HepG2 (cell line): ENCODE measurements at regions not wholly inside any gene's neighbourhood (a gene's known extent, or its start where the extent isn't known, plus 50 kb on each side); places are given as distances from the start of the nearest gene placed in this dataset.

ENCODE experiments used
- ATAC-seq: fragments of 200-7000 bp; cut with Tn5 transposase; 3 replicates; pipeline ENCODE4 v1.9.1; 2020; ENCODE audit warnings: mild to moderate bottlenecking, moderate library complexity
- BruUV-seq: library from RNA; stranded (reverse); fragments of 400-500 nt; replicated peaks from 2 replicates; lab custom pipeline; 2021; lab: Mats Ljungman, UMichigan
- CTCF ChIA-PET: fragments of 300-600 bp; formaldehyde crosslinking; extraction: SDS; loops from one replicate; lab custom pipeline; 2021; ENCODE audit warnings: low total read pairs, inconsistent platforms, low intra/inter-chr PET ratio; lab: Yijun Ruan, JAX
- POLR2A ChIA-PET: fragments of 350-600 bp; sonication (Branson Sonifier 250); formaldehyde crosslinking; loops from one replicate; lab custom pipeline; 2020; ENCODE audit warnings: antibody characterized with exemption, inconsistent platforms; lab: Yijun Ruan, JAX
- DNase-seq: peaks from one replicate; pipeline ENCODE4 v3.0.0-alpha.2; 2015; ENCODE audit warnings: low spot score
- FAIRE-seq: peaks from 3 replicates; lab custom pipeline; 2011; peaks lifted over from hg19 to GRCh38; lab: Jason Lieb, UNC
- H2AFZ ChIP-seq: one replicate; pipeline ENCODE4 v1.6.1; 2011; ENCODE audit warnings: low read length, inconsistent platforms
- H3K27ac ChIP-seq: fragments of 300-600 bp; 3 replicates; pipeline ENCODE4 v1.8.0; 2011; ENCODE audit warnings: mixed run types, mild to moderate bottlenecking, mixed read lengths, low read length, inconsistent platforms; ENCODE audit not compliant: insufficient read depth; ENCODE audit errors: extremely low read length
- H3K27me3 ChIP-seq, 2 experiments: fragments of 200-600 bp in 1 of 2; 2 replicates in 1 of 2; 3 replicates in 1 of 2; pipeline versions ENCODE4 v1.6.0 to v1.8.0; 2011; ENCODE audit warnings: low read length in 2 of 2, mild to moderate bottlenecking in 2 of 2, moderate library complexity in 2 of 2, inconsistent platforms in 1 of 2; ENCODE audit not compliant: insufficient read depth in 2 of 2, control insufficient read depth in 1 of 2
- H3K36me3 ChIP-seq, 2 experiments: fragments of 200-600 bp in 1 of 2; replicated peaks in 1 of 2; 2 replicates in 1 of 2; 3 replicates in 1 of 2; pipeline versions ENCODE4 v1.5.1 to v1.8.0; 2011; ENCODE audit warnings: low read length in 2 of 2, inconsistent platforms in 1 of 2; ENCODE audit not compliant: insufficient read depth in 2 of 2, control insufficient read depth in 1 of 2
- H3K4me1 ChIP-seq: 2 replicates; pipeline ENCODE4 v1.5.1; 2012; ENCODE audit warnings: low read length, inconsistent platforms; ENCODE audit not compliant: insufficient read depth
- H3K4me2 ChIP-seq: 2 replicates; pipeline ENCODE4 v1.6.0; 2011; ENCODE audit warnings: low read depth, low read length, inconsistent platforms
- H3K4me3 ChIP-seq, 3 experiments: fragments of 200-600 bp in 1 of 3; sonication (generic), shearing (Covaris generic) in 1 of 3; replicated peaks in 1 of 3; 2 replicates each; pipeline ENCODE4 v1.5.1; 2011 to 2016; ENCODE audit warnings: low read length in 3 of 3, inconsistent platforms in 2 of 3, low read depth in 2 of 3, mild to moderate bottlenecking in 2 of 3, control low read depth in 1 of 3, mixed read lengths in 1 of 3; ENCODE audit not compliant: insufficient read depth in 1 of 3
- H3K79me2 ChIP-seq: one replicate; pipeline ENCODE4 v1.6.1; 2011; ENCODE audit warnings: low read length, inconsistent platforms; ENCODE audit not compliant: insufficient read depth
- H3K9ac ChIP-seq: 2 replicates; pipeline ENCODE4 v1.6.0; 2011; ENCODE audit warnings: mild to moderate bottlenecking, low read depth, low read length, inconsistent platforms; ENCODE audit not compliant: insufficient read depth
- H3K9me3 ChIP-seq: 2 replicates; pipeline ENCODE4 v1.5.1; 2012; ENCODE audit warnings: mild to moderate bottlenecking, low read length
- H4K20me1 ChIP-seq: 2 replicates; pipeline ENCODE4 v1.6.0; 2011; ENCODE audit warnings: inconsistent platforms, mild to moderate bottlenecking, low read length, moderate library complexity; ENCODE audit not compliant: insufficient read depth
- ATF1 ChIP-seq: IDR thresholded peaks from 2 replicates; pipeline ENCODE4 v1.6.1; 2016; ENCODE audit warnings: mild to moderate bottlenecking, control low read depth
- MAFF ChIP-seq: IDR thresholded peaks from 2 replicates; pipeline ENCODE4 v1.6.1; 2011; ENCODE audit warnings: low read depth, low read length, improper control_type of control experiment
- MAFK ChIP-seq, 2 experiments: IDR thresholded peaks in 1 of 2; conservative IDR thresholded peaks in 1 of 2; 2 replicates each; pipeline ENCODE4 v1.6.1; 2011; ENCODE audit warnings: improper control_type of control experiment in 2 of 2, low read length in 2 of 2
- NCOA5 ChIP-seq: sonication (generic); formaldehyde crosslinking; IDR thresholded peaks from 2 replicates; pipeline ENCODE4 v1.4.0; 2020; ENCODE audit warnings: missing genetic modification reagents
- PRPF4 ChIP-seq: fragments of 200-400 bp; formaldehyde crosslinking; IDR thresholded peaks from 2 replicates; pipeline ENCODE4 v1.6.1; 2016; ENCODE audit warnings: low read length, low read depth; ENCODE audit not compliant: poor library complexity, severe bottlenecking
- SKI ChIP-seq: fragments of 450-650 bp; IDR thresholded peaks from one replicate; pipeline ENCODE4 v1.6.1; 2018; ENCODE audit warnings: mild to moderate bottlenecking; ENCODE audit not compliant: partially characterized antibody
- TGIF2 ChIP-seq: IDR thresholded peaks from 2 replicates; pipeline ENCODE4 v1.6.1; 2016; ENCODE audit warnings: control low read depth, missing compliant biosample characterization
- U2AF2 ChIP-seq: fragments of 200-400 bp; formaldehyde crosslinking; IDR thresholded peaks from 2 replicates; pipeline ENCODE4 v1.6.1; 2017; ENCODE audit warnings: low read depth, mild to moderate bottlenecking, low read length
- ZFP82 ChIP-seq: sonication (generic); formaldehyde crosslinking; IDR thresholded peaks from 2 replicates; pipeline ENCODE4 v1.5.1; 2020; ENCODE audit warnings: mild to moderate bottlenecking, missing genetic modification reagents, borderline replicate concordance
- ZNF552 ChIP-seq: sonication (generic); formaldehyde crosslinking; IDR thresholded peaks from 2 replicates; pipeline ENCODE4 v1.9.0; 2022; ENCODE audit warnings: missing genetic modification reagents, mild to moderate bottlenecking, borderline replicate concordance
- WGBS: methylation state at CpG from one replicate; pipeline ENCODE4 v1.1.6; 2017; ENCODE audit warnings: low lambda C conversion rate; 5-methylcytosine and 5-hydroxymethylcytosine counted together
- in situ Hi-C: cut with HindIII; loops from 2 replicates; pipeline ENCODE4 v1.10.0; 2017; ENCODE audit warnings: low pct_unique_long_range_greater_than_20kb; ENCODE audit not compliant: extremely low pct_ligation_motif_present
- intact Hi-C: fragments of 100-400 bp; cut with micrococcal nuclease; formaldehyde crosslinking; loops from one replicate; pipeline ENCODE4 v1.10.0; 2022; ENCODE audit not compliant: unreplicated experiment
- TF ChIP-seq, protein P1 (sequence below): sonication (generic); formaldehyde crosslinking; IDR thresholded peaks from 2 replicates; pipeline ENCODE4 v1.4.0; 2020; ENCODE audit warnings: missing genetic modification reagents; ENCODE audit errors: not compliant biosample characterization

DNA sequence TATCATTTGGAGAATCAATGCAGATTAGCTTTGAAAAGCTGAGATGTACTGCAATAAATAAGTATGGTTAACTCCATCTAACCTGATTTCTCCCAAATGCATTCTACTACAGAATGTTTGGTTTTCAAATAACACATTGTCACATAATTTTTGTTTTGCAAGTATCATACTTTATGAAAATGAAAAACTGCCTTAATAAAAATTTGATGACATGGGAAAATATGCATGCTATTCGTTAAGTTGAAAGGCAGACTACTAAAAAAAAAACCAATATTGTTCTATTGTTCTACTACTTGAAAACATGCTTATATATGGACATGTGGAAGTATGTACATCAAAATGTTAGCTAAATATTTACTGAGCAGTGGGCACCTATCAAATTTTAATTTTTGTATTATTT, 668.9 kb downstream of the HTR1A start:
- no peak for TF ChIP-seq ZFP82
- no peak for TF ChIP-seq PRPF4
- TF ChIP-seq TGIF2 (CRISPR knock-in tag), result no peak
- no peak for TF ChIP-seq ATF1 (CRISPR knock-in tag)
- no peak for TF ChIP-seq NCOA5 (CRISPR knock-in tag)
- no peak for TF ChIP-seq ZNF552 (CRISPR knock-in tag)
- peak; percentile 60 to 63 for TF ChIP-seq MAFK (conservative IDR thresholded peaks at IDR 0.05 in 1 of 2, IDR thresholded peaks at IDR 0.05 in 1 of 2; ENCODE audit: low read length in 2 of 2)
- peak; percentile 57 for TF ChIP-seq MAFF
- no peak for TF ChIP-seq U2AF2
- no peak for TF ChIP-seq SKI
- TF ChIP-seq, protein P1, sequence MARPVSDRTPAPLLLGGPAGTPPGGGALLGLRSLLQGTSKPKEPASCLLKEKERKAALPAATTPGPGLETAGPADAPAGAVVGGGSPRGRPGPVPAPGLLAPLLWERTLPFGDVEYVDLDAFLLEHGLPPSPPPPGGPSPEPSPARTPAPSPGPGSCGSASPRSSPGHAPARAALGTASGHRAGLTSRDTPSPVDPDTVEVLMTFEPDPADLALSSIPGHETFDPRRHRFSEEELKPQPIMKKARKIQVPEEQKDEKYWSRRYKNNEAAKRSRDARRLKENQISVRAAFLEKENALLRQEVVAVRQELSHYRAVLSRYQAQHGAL (CRISPR knock-in tag), result no peak
- in situ Hi-C loops (no loop called here), intact Hi-C loops (no loop called here)
- Histone ChIP-seq H3K27me3 (no peaks in the 10 kb centered on the region), H3K27ac (no peak overlapping the region), H3K4me2 (no peak overlapping the region), H3K9me3 (0 out of 2 replicates have a peak, but pooled peaks cover 9% of the 10 kb centered on the region), H2AFZ (no peak overlapping the region), H3K36me3 (no peaks in the 10 kb centered on the region), H3K79me2 (no peaks in the 10 kb centered on the region), H4K20me1 (no peaks in the 10 kb centered on the region), H3K4me3 (no peak overlapping the region), H3K4me1 (no peaks in the 10 kb centered on the region), H3K9ac (no peak overlapping the region)
- ChIA-PET CTCF (no interaction called here), POLR2A (no interaction called here)
- no TSS peak for BruUV-seq
- WGBS, result 2% methylated on average over 1 of the region's 1 CpG
- ATAC-seq (no peak), FAIRE-seq (no peak), DNase-seq (no peak)
